KOPT-K1 (cell line): ENCODE measurements at regions not wholly inside any gene's neighbourhood (a gene's known extent, or its start where the extent isn't known, plus 50 kb on each side); places are given as distances from the start of the nearest gene placed in this dataset.

Experiments used
- H3K27ac ChIP-seq: fragments of 200-600 bp; sonication (generic); 2 replicates; pipeline ENCODE4 v1.5.1; 2016; ENCODE audit warnings: antibody characterized with exemption, mild to moderate bottlenecking, low read depth, low read length; ENCODE audit not compliant: poor library complexity, severe bottlenecking
- H3K36me3 ChIP-seq: fragments of 200-600 bp; sonication (generic); 2 replicates; pipeline ENCODE4 v1.5.1; 2017; ENCODE audit warnings: antibody characterized with exemption, mild to moderate bottlenecking, low read length, moderate library complexity; ENCODE audit not compliant: insufficient read depth
- H3K9me3 ChIP-seq: fragments of 200-600 bp; sonication (generic); 2 replicates; pipeline ENCODE4 v1.5.1; 2017; ENCODE audit warnings: antibody characterized with exemption, low read length, mild to moderate bottlenecking; ENCODE audit not compliant: insufficient read depth, poor library complexity, severe bottlenecking

GRCh38 chr9:89781838-89782540 is 177.2 kb downstream of the GADD45G start:
- Histone ChIP-seq H3K9me3 (no peaks in the 10 kb centered on the region), H3K27ac (no peak overlapping the region)

DNA sequence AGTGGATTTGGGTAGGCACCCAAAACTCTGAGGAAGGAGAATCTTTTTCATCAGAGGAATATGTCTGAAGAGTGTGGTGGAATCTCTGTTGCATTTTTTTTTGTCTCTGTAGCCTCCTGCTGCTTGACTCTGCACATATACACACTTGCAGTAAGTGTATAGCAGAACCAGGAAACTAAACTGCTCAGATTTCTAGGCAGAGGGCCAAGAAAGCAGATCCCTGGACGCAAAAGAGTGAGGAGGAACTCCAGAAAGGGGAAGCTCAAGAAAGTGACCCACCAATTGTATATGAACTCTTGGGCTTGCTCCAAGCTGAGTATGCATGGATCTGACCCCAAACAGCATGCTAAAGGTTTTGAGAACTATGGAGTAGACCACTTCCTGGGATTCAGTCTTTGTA is 181.8 kb downstream of the GADD45G start:
- Histone ChIP-seq H3K36me3 (no peaks in the 10 kb centered on the region), H3K9me3 (no peaks in the 10 kb centered on the region), H3K27ac (no peak overlapping the region)

More at GRCh38 chr9:89781838-89782540, 177.2 kb downstream of the GADD45G start:
- no peaks in the 10 kb centered on the region for H3K36me3 ChIP-seq

DNA sequence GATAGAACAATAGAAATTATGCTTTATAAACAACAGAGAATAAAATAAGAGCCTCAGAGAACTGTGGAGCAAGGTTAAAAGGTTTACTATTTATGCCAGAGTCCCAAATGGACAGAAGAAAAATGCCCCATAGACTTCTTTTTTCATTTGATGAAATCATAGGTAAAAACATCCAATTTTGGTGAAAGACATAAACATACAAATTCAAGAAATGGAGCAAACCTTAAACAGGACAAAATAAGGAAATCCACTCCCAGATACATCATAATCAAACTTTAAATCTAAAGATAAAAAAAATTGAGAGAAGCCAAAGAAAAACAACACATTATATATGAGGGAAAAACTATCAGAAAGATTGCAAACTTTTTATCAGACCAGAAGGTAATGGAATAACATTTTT is 182.8 kb downstream of the GADD45G start:
- H3K36me3 ChIP-seq: no peaks in the 10 kb centered on the region
- H3K9me3 ChIP-seq: no peaks in the 10 kb centered on the region
- no peak overlapping the region for H3K27ac ChIP-seq

GRCh38 chr9:89788434-89788833 is 183.6 kb downstream of the GADD45G start:
- no peak overlapping the region for H3K27ac ChIP-seq
- H3K9me3 ChIP-seq: no peaks in the 10 kb centered on the region
- no peaks in the 10 kb centered on the region for H3K36me3 ChIP-seq

DNA sequence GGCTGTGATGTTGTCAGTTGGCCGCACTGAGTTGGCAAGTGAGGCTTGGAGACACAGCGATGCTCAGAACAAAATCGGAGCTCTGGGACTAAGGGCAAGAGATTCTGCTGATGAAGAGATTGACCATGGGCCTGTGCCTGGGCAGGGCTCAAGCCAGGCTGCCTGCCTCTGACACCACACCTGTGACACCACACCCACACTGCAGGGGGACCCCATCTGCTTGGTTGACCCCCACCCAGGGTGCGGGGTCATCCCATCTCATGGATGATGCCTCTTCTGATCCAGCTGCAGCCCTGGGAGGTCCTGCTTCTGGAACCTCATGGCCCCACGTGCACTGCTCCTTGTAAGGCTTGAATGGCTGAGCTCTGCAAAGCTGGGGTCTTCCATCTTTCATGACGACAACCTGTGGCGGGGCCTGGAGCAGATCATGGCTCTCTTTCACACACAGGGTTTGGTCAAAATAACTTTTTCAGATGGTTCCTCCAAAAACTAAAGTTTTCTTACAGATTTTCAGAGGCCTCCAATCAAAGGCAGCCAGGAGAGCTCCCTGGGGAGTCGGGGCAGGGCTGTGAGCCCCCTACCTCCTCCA is 185.2 kb downstream of the GADD45G start:
- Histone ChIP-seq H3K9me3 (no peaks in the 10 kb centered on the region), H3K27ac (no peak overlapping the region), H3K36me3 (no peaks in the 10 kb centered on the region)

- Histone ChIP-seq H3K27ac (no peak overlapping the region), H3K9me3 (no peaks in the 10 kb centered on the region), H3K36me3 (no peaks in the 10 kb centered on the region)
Measured at GRCh38 chr9:89790542-89791109, 185.8 kb downstream of the GADD45G start.

DNA sequence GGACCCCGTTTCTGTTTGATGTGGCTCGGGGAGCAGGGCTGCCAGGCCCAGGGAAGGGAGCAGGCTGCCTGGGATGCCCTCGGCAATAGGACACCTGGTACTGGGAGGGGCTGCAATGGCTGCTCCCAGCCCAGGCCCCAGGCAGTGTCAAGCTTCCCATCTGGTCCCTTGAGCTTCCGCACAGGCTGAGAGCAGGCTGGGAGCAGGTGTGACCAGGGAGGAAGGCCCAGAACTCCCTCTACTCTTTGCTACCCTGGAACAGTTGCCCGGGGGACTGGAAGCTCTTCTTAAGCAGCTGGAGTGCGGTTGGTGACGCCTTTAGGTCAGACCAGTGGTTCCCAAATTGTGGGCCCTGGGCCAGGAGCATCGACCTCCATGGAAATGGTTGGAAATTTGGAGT is 186.9 kb downstream of the GADD45G start:
- H3K27ac ChIP-seq: no peak overlapping the region
- H3K36me3 ChIP-seq: no peaks in the 10 kb centered on the region
- no peaks in the 10 kb centered on the region for H3K9me3 ChIP-seq

GRCh38 chr9:89792189-89793123 is 187.6 kb downstream of the GADD45G start:
- Histone ChIP-seq H3K9me3 (no peaks in the 10 kb centered on the region), H3K27ac (no peak overlapping the region), H3K36me3 (no peaks in the 10 kb centered on the region)

DNA sequence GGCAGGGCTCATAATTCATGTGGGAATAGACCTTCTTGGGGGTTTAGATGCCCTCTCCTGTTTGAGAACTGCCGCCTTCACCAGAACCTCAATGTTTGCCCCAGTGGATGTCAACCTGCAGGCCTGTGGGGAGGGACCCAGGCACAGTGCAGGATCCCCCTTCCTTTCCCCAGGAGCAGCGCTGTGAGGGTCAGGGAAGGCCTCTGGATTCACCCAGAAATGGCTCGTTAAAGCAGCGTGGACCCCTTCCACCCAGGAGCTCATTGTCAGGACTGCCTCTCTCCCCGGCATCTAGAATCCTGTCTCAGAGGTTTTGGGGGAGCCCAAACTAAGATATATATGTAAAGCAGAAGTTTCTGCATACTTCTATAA is 188.3 kb downstream of the GADD45G start:
- H3K27ac ChIP-seq: no peak overlapping the region
- no peaks in the 10 kb centered on the region for H3K36me3 ChIP-seq
- no peaks in the 10 kb centered on the region for H3K9me3 ChIP-seq

- Histone ChIP-seq H3K27ac (no peak overlapping the region), H3K36me3 (no peaks in the 10 kb centered on the region), H3K9me3 (no peaks in the 10 kb centered on the region)
Measured at GRCh38 chr9:89793551-89793950, 188.7 kb downstream of the GADD45G start.

DNA sequence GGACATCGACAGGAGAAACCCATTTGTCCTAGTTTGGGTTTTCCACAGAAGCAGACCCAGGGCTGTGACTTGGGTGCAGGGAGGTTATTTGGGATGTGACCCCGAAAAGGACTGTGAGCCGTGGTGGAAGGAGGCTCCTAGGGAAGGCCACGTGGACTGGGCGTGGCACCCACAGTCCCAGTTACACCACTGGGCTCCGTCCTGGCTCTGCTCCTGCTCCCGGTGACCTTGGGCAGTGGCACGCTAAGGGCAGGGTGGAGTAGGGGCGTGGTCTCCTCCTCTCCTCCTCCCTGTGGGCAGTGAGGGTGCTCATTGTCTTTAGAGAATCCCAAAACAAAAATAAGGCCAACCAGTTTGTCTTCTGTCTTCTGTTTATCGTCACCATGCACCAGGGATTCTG is 190.1 kb downstream of the GADD45G start:
- no peaks in the 10 kb centered on the region for H3K9me3 ChIP-seq
- H3K27ac ChIP-seq: no peak overlapping the region
- H3K36me3 ChIP-seq: no peaks in the 10 kb centered on the region

DNA sequence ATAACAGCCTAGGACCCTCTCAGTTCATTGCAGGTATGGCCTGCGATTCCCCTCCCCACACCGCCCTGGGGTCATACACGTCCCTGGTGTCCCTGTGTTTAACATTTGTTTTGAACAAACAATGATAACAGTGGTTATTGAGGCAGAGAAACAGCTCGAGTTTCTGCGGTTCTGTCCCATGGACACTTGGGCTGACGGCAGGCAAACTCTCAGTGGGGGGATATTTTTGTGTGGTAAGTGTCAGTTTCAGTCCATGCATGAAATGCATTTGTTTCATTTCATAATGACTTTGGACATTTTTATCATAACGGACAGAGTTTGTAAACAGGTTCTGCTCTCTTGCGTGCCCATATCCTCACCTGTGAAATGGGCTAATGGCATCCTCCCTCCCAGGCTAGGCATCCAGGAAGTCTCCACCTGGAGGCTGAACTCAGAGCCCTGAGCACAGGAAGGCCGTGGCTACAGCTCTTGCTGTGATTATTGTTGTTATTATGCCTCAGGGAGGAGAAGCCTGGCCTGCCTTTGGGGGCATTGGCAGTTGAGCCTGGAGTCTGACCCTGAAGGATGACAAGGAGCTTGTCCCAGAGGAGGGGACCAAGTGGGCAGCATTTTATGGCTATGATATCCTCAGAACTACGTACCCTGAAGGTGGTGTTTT is 190.9 kb downstream of the GADD45G start:
- Histone ChIP-seq H3K9me3 (no peaks in the 10 kb centered on the region), H3K36me3 (no peaks in the 10 kb centered on the region), H3K27ac (no peak overlapping the region)

- Histone ChIP-seq H3K27ac (no peak overlapping the region), H3K36me3 (no peaks in the 10 kb centered on the region)
Measured at GRCh38 chr9:89796606-89797005, 191.8 kb downstream of the GADD45G start.

GRCh38 chr9:89797255-89797654 is 192.4 kb downstream of the GADD45G start:
- H3K9me3 ChIP-seq: no peaks in the 10 kb centered on the region
- H3K27ac ChIP-seq: no peak overlapping the region
- H3K36me3 ChIP-seq: no peaks in the 10 kb centered on the region

More at GRCh38 chr9:89796606-89797005, 191.8 kb downstream of the GADD45G start:
- H3K9me3 ChIP-seq: no peaks in the 10 kb centered on the region
